ENCODE measurements at regions not wholly inside any gene's neighbourhood (a gene's known extent, or its start where the extent isn't known, plus 50 kb on each side); places are given as distances from the start of the nearest gene placed in this dataset.
A peak's percentile ranks its signal among the peaks of the same experiment; 100 is the strongest.
"Not testable (repeated sequence)": the region's sequence is repeated elsewhere in the genome, so short reads cannot be mapped to it uniquely, and the experiment has no call there.

- not testable (repeated sequence) for H3K27ac Mint-ChIP-seq; H3K14ac ChIP-seq (ENCODE audit: insufficient read depth, low read length); H3K79me2 ChIP-seq (ENCODE audit: insufficient read depth, low read length); H3K27ac ChIP-seq (ENCODE audit: insufficient read length, low read depth, low read length); H2BK20ac ChIP-seq (ENCODE audit: low read depth, low read length, poor library complexity, severe bottlenecking); H3K18ac ChIP-seq (ENCODE audit: insufficient read length, low read depth, low read length); H4K91ac ChIP-seq (ENCODE audit: insufficient read length, low read depth, low read length); H3K79me1 ChIP-seq (ENCODE audit: insufficient read depth, low read depth, low read length, poor library complexity, severe bottlenecking); H3K27me3 Mint-ChIP-seq (ENCODE audit: low read depth); H3K9me3 Mint-ChIP-seq; H3T11ph ChIP-seq (ENCODE audit: low read length); H3K9ac ChIP-seq (ENCODE audit: extremely low read depth, insufficient read length, low read length); H2BK120ac ChIP-seq (ENCODE audit: low read depth, low read length, poor library complexity, severe bottlenecking); H2BK5ac ChIP-seq (ENCODE audit: insufficient read length, low read length); H2AK5ac ChIP-seq (ENCODE audit: insufficient read length, low read length); H2AFZ ChIP-seq (ENCODE audit: low read length); H3K23me2 ChIP-seq (ENCODE audit: insufficient read length, low read depth, low read length, poor library complexity, severe bottlenecking); H3K4me1 Mint-ChIP-seq; H2BK15ac ChIP-seq (ENCODE audit: low read depth, low read length); H3K4me3 Mint-ChIP-seq; H3K4me2 ChIP-seq (ENCODE audit: insufficient read depth, insufficient read length, low read length); DNase-seq; H3K23ac ChIP-seq (ENCODE audit: insufficient read length, low read depth, low read length); H3K4me1 ChIP-seq (ENCODE audit: insufficient read depth, low read length); H3K56ac ChIP-seq (ENCODE audit: insufficient read length, low read depth, low read length); H3K27me3 ChIP-seq (ENCODE audit: insufficient read depth, low read length); H4K5ac ChIP-seq (ENCODE audit: insufficient read length, low read depth, low read length); H3K36me3 Mint-ChIP-seq (ENCODE audit: insufficient read depth in 1 of 3, low read depth in 3 of 3); H4K20me1 ChIP-seq (ENCODE audit: control insufficient read depth, insufficient read depth, insufficient read length); H2BK12ac ChIP-seq (ENCODE audit: insufficient read length, low read depth, low read length); H3K9me3 ChIP-seq (ENCODE audit: control insufficient read depth, low read depth, low read length); H4K8ac ChIP-seq (replicated peaks; ENCODE audit: insufficient read length, low read depth, low read length); H3K4ac ChIP-seq (ENCODE audit: low read depth, low read length)
- WGBS (ENCODE audit: extremely low coverage, insufficient read length, low lambda C conversion rate) = no CpG with 5 or more reads among the region's 5 CpGs
Measured at GRCh38 chr2:111569356-111570199, 314.4 kb downstream of the ANAPC1 start.

GRCh38 chr2:111570300-111571114 is 313.5 kb downstream of the ANAPC1 start:
- not testable (repeated sequence) for H3K14ac ChIP-seq (ENCODE audit: insufficient read depth, low read length); H2BK12ac ChIP-seq (ENCODE audit: insufficient read length, low read depth, low read length); H3K27ac ChIP-seq (ENCODE audit: insufficient read length, low read depth, low read length); H3K36me3 Mint-ChIP-seq (ENCODE audit: insufficient read depth in 1 of 3, low read depth in 3 of 3); H3K79me1 ChIP-seq (ENCODE audit: insufficient read depth, low read depth, low read length, poor library complexity, severe bottlenecking); H3K4me1 Mint-ChIP-seq; H3K23me2 ChIP-seq (ENCODE audit: insufficient read length, low read depth, low read length, poor library complexity, severe bottlenecking); H3K27me3 Mint-ChIP-seq (ENCODE audit: low read depth); H3K56ac ChIP-seq (ENCODE audit: insufficient read length, low read depth, low read length); H2BK5ac ChIP-seq (ENCODE audit: insufficient read length, low read length); H3K4me2 ChIP-seq (ENCODE audit: insufficient read depth, insufficient read length, low read length); H2AFZ ChIP-seq (ENCODE audit: low read length); H3K79me2 ChIP-seq (ENCODE audit: insufficient read depth, low read length); H3K4me3 Mint-ChIP-seq; H4K8ac ChIP-seq (replicated peaks; ENCODE audit: insufficient read length, low read depth, low read length); H3K9me3 ChIP-seq (ENCODE audit: control insufficient read depth, low read depth, low read length); H3K4ac ChIP-seq (ENCODE audit: low read depth, low read length); H3T11ph ChIP-seq (ENCODE audit: low read length); H4K5ac ChIP-seq (ENCODE audit: insufficient read length, low read depth, low read length); H3K27me3 ChIP-seq (ENCODE audit: insufficient read depth, low read length); H3K9me3 Mint-ChIP-seq; H3K4me1 ChIP-seq (ENCODE audit: insufficient read depth, low read length); H3K18ac ChIP-seq (ENCODE audit: insufficient read length, low read depth, low read length); H3K23ac ChIP-seq (ENCODE audit: insufficient read length, low read depth, low read length); H2BK20ac ChIP-seq (ENCODE audit: low read depth, low read length, poor library complexity, severe bottlenecking); H4K91ac ChIP-seq (ENCODE audit: insufficient read length, low read depth, low read length); H2BK120ac ChIP-seq (ENCODE audit: low read depth, low read length, poor library complexity, severe bottlenecking); H3K9ac ChIP-seq (ENCODE audit: extremely low read depth, insufficient read length, low read length); H4K20me1 ChIP-seq (ENCODE audit: control insufficient read depth, insufficient read depth, insufficient read length); H2BK15ac ChIP-seq (ENCODE audit: low read depth, low read length); H2AK5ac ChIP-seq (ENCODE audit: insufficient read length, low read length); DNase-seq
- H3K27ac Mint-ChIP-seq = peak overlapping the region in 1 of 3 experiments; percentile 84; a peak in 2 of 7 replicates
- no CpG with 5 or more reads among the region's 9 CpGs for WGBS (ENCODE audit: extremely low coverage, insufficient read length, low lambda C conversion rate)

Measured in H9 (cell line).